GM18498 (cell line): ENCODE measurements at regions not wholly inside any gene's neighbourhood (a gene's known extent, or its start where the extent isn't known, plus 50 kb on each side); places are given as distances from the start of the nearest gene placed in this dataset.

ENCODE experiments used
- ATAC-seq: cut with Tn5 transposase; IDR thresholded peaks from one replicate; pipeline ENCODE4 v1.9.1; 2021; ENCODE audit warnings: mild to moderate bottlenecking, moderate library complexity; ENCODE audit not compliant: unreplicated experiment

- no peak for ATAC-seq
Observed at GRCh38 chr14:101098177-101098576, 194.7 kb upstream of the RTL1 start.

DNA sequence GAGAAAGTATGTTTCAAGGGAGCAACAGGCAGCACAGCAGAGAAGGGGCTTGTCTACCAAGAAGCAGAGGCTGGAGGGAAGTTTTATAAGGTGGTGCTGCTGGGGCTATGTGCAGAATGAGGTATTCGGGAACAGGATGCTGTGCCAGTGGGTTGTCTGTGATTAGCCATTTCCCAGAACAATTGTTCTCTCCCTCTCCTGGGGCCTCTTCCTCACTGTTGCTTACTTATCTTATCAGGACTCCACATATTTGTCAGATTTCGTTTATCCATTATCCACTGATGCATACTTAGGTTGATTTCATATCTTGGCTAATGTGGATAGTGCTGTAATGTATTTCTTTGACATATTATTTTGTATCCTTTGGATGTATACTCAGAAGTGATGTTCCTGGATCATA, 195.1 kb upstream of the RTL1 start:
- no peak for ATAC-seq

- no peak for ATAC-seq
Observed at GRCh38 chr14:101101456-101102056, 198.0 kb upstream of the RTL1 start.

DNA sequence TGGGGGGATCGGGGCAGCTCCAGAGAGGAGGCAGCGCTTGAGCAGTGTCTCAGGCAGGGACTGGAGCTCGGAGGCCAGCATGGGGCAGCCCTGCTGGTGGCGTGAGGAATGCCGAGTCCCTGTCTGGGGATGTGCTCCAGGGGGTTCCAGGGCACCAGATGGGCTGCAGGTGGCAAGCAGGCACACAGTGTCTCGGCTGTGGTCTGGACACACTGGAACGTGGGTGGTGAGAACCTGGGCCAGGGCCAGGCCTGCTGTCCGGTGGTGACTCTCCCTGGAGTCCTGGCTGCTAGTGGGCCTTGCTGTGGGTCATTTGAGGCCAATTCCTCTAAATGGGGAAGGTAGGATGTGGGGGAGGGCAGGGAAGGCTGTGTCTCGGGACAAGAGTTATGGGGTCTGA, 199.4 kb upstream of the RTL1 start:
- ATAC-seq = no peak

GRCh38 chr14:101103321-101103901, 199.9 kb upstream of the RTL1 start:
- ATAC-seq = no peak

GRCh38 chr14:101104485-101104884, 201.0 kb upstream of the RTL1 start:
- no peak for ATAC-seq

DNA sequence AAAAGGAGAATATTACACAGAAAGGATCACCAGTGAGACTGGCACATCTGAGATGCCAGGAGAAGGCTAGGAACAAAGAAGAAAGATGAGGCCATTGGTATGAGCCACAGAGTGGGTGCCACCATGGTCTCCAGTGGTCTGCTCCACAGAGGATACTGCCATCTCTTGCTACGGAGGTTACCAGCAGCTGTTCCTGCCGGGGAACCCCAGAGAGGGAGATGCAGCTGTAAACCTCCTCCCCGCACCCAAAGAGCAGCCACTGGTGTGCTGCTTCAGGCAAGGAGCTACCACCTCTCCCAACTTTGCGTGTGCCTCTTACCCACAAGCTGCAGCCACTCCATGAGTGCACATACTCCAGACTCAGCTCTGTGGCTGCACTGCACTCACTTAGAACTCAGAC, 201.5 kb upstream of the RTL1 start:
- ATAC-seq = no peak

GRCh38 chr14:101108579-101109346, 205.2 kb upstream of the RTL1 start:
- ATAC-seq = no peak

- no peak for ATAC-seq
Observed at GRCh38 chr14:101109347-101109638, 205.8 kb upstream of the RTL1 start.

GRCh38 chr14:101109981-101110728, 206.6 kb upstream of the RTL1 start:
- no peak for ATAC-seq

GRCh38 chr14:101110729-101111619, 207.5 kb upstream of the RTL1 start:
- no peak for ATAC-seq

GRCh38 chr14:101111620-101112290, 208.2 kb upstream of the RTL1 start:
- ATAC-seq = no peak

DNA sequence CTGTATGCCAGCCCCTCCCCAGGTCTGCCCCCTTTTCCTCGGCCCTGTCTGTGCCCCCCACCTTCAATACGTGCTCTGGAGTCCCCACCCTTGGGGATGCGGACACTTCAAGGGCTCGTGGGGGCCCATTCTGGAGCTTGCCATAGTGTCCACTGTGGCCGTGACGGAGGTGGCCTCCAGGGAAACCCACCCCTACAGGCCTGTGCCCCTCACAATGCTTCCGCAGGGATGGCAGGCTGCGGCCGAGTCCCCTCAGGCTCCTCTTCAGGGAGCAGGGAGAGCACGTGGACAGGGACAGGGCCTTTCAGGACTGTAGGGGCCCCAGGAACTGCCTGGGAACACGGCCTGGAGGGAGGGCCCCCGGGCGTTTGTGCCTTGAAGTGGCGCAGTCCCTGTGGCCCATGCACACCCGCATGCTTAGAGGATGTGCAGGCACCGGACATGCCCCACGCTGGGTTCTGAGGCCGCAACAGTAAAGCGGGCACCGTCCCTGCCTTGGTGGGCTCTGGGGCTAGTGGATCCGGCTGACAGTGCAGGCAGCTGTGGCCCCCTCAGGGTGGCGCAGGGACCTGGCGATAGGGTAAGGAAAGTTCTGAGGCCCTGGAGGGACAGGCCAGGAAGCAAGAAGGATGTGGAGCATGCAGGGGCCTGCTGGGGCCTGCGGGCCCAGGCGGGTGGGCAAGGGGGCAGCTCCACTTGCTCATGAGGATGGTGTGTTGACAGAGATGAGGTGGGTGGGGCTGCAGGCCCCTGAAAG, 209.0 kb upstream of the RTL1 start:
- no peak for ATAC-seq

DNA sequence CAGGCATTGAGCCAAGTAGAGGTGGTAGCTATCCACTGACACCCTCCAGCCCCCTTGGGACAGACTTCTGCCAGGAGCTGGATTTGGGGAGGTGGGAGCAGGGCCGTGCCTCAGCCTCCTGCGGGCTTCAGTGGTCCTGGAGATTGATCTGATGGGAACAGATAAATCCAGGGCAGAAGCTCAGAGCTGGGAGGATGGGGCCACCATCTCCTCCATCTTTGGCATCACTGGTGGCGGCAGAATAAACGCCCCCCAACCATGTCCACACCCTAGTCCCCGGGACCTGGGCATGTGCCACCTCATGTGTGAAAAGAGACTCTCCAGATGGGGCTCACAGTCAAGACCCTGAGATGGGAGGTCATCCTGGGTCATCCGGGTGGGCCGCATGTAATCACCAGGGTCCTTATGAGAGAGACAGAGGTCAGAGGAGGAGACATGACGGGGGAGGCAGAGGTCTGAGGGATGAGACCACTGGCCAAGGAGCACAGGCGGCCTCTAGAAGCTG, 209.6 kb upstream of the RTL1 start:
- no peak for ATAC-seq

GRCh38 chr14:101113835-101114725, 210.6 kb upstream of the RTL1 start:
- no peak for ATAC-seq

- no peak for ATAC-seq
Observed at GRCh38 chr14:101114726-101115515, 211.4 kb upstream of the RTL1 start.

- no peak for ATAC-seq
Observed at GRCh38 chr14:101115652-101116051, 212.1 kb upstream of the RTL1 start.

- ATAC-seq = no peak
Observed at GRCh38 chr14:101116065-101116464, 212.5 kb upstream of the RTL1 start.
